Putamen (tissue), 1 donor: ENCODE measurements at regions not wholly inside any gene's neighbourhood (a gene's known extent, or its start where the extent isn't known, plus 50 kb on each side); places are given as distances from the start of the nearest gene placed in this dataset.
"Not testable (repeated sequence)": the region's sequence is repeated elsewhere in the genome, so short reads cannot be mapped to it uniquely, and the experiment has no call there.

Source experiments
- DNase-seq: peaks from one replicate; pipeline ENCODE4 v3.0.0-alpha.2; 2016; ENCODE audit warnings: low spot score

DNA sequence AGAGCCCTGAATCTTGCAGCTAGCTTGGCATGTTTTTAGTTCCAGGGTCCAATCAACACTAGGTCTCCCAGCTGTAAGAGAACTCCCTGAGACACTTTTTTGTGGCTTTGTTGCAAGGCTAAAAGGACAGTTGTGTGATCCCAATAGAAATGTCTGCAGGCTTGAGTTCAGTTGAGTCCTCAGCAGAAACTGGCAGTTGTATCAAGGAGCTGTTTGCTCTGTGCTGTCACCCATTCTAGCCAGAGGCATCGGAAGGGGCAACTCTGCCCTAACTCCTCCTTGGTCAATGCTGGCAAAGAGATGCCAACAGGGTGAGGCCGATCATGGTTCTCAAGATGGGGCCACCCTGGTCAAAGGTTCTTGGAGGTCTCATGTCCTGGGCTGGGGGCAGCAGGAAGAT, 224.1 kb downstream of the BUB3 start:
- DNase-seq, result no peak

- DNase-seq, result no peak
Observed at GRCh38 chr10:123379156-123379555, 225.0 kb downstream of the BUB3 start.

DNA sequence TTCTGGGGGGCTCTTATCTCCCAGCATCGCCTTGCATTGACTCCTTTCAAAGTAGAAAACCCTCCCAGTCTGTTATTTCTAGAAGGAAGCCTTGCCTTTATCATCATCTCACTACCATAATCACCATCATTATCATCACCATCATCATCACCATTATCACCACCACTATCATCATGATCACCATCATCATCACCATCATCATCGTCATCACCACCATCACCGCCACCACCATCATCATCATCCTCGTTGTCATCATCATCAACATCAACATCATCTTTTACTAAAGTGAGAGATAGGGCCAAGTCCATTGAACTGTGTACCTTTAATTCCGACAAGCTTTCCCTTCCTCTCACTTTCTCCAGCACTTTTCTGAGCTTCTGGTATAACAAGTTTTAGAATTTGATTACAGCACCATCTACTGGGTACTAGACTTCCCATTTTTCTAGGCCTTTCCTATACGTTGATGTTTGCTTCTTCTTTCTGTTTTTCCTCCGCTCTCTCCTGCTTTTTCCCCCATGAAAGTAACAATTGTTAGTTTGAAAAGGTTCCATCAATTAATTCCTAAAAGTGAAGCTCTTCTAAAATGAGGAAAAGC, 226.4 kb downstream of the BUB3 start:
- peak; percentile 39 for DNase-seq

- DNase-seq, result no peak
Observed at GRCh38 chr10:123381224-123381623, 227.0 kb downstream of the BUB3 start.

- no peak for DNase-seq
Observed at GRCh38 chr10:123382491-123382890, 228.3 kb downstream of the BUB3 start.

DNA sequence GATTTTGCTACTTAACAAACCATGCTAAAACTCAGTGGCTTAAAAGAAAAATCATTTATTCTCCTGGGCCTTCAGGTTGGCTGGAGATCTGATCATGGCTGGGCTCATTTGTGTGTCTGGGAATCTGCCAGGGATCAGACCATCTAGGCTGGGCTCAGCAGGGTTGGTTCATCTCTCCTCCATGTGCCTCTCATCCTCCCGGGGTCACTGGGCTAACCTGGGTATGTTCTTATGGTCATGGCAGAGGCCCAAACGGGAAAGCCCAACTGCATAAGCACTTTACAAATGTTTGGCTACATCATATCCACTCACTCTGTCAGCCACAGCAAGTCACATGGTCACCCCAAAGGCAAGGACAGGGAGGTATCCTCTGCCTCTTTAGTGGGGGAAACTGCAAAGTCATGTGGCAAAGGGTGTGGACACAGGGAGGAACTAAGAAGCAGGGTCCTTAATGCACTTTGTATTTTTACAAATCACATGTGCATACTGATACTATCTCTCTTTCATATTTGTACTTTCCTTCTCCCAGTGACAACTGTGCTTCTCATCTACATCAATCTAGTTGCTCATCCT, 231.4 kb downstream of the BUB3 start:
- DNase-seq, result no peak

GRCh38 chr10:123389520-123389919, 235.3 kb downstream of the BUB3 start:
- DNase-seq, result no peak

DNA sequence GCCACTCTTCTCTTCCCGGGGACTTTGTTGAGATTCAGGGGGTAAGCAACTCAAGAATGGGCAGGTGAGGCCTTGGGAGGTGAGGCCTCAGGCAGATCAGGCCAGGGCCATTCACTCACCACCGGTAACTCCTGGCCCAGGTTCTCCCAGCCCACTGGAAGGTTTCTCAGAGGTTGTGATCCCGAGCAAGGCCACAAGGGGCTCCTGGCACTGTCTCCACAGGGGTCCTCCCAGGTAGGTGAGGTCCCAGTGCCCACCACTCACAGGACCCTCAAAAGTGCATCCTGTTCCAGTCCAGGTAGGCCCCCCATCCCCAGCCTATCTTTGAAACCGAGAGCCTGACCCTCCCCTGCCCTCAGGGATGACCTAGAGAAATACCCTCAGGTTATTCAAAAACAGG, 236.1 kb downstream of the BUB3 start:
- DNase-seq, result no peak

- DNase-seq, result no peak
Observed at GRCh38 chr10:123390874-123391273, 236.7 kb downstream of the BUB3 start.

GRCh38 chr10:123391275-123392028, 237.2 kb downstream of the BUB3 start:
- no peak for DNase-seq

DNA sequence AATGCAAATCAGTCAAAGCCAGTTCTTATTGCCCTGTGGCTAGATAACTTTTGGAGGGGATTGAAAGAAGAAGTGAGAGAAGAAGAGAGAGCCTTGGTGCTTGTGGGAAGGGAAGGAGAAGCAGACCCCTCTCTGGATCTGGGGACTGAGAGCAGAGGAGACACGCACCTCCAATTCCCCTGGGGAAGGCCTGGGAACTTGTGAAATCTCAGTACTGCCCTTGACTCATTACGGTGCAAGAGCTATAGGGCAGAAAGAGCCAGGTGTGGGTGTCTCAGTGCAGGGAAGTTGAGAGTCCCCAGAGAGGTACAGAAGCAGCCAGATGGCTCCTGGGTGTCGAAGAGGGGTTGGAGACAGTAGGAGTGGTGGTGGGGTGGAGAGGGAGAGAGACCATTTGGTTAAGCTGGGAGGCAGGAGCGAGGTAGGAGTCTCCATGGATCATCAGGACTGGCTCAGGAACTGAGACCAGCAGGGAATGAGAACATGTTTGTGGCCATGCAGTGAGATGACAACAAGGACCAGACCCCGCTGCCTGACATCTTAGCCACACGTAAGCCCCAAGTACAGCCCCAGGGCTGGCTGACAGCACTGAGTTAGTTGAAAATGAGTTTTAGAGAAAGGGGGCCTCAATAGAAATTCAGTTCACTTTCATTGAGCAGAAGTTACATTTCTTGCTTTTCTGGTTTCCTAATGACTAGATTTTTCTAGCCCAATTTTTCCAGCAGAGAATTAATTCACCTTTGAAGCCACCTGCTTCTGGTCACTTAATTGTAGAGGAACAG, 238.2 kb downstream of the BUB3 start:
- no peak for DNase-seq

GRCh38 chr10:123393170-123393569, 239.0 kb downstream of the BUB3 start:
- no peak for DNase-seq

DNA sequence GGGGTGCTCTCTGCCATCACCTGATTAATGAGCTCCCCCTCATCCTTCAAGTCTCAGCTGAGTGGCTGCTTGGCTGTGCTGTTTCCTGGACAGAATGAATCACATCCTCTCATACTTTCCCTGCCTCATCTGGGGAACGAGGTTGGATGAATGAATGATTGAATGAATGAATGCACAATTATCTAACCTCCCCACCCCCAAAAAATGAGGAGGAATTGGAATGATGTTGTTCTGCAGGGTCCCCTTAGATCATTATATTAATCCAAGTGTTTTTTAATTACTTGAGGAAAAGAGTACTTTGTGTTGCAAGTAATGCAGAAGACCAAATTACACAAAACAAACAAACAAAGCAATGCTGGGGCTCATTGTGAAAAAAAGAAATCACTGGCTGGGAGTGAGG, 240.2 kb downstream of the BUB3 start:
- DNase-seq, result no peak

DNA sequence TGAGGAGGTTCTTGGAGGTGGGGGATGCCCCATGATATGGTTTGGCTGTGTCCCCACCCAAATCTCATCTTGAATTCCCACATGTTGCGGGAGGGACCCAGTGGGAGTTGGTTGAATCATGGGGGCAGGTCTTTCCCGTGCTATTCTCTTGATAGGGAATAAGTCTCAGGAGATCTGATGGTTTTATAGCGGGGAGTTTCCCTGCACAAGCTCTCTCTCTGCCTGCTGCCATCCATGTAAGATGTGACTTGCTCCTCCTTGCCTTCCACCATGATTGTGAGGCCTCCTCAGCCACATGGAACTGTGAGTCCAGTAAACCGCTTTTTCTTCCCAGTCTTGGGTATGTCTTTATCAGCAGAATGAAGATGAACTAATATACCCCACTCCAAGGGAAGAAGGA, 241.0 kb downstream of the BUB3 start:
- DNase-seq, result not testable (repeated sequence)

DNA sequence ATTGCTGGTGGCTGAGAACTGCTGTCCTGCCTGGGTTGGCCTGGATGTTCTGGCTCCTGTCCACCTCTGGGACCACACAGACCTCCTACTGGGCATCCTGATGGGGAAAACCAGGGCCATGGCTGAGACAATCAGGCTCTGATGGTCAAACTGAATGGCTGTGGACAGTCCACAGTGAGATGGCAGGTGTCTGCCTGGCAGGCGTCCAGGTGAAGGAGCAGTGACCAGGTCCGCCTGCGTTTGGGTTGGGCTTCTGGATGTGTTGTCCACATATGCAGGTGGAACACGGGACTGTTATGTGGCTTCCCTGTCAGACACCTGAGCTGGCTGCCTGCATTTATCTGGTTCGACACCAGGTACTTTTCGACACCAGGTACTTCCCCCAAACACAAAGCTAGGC, 241.7 kb downstream of the BUB3 start:
- DNase-seq, result no peak

GRCh38 chr10:123398180-123398591, 244.0 kb downstream of the BUB3 start:
- no peak for DNase-seq

- DNase-seq, result no peak
Observed at GRCh38 chr10:123398756-123399155, 244.6 kb downstream of the BUB3 start.

- no peak for DNase-seq
Observed at GRCh38 chr10:123399276-123399839, 245.2 kb downstream of the BUB3 start.

GRCh38 chr10:123402021-123402420, 247.8 kb downstream of the BUB3 start:
- no peak for DNase-seq

GRCh38 chr10:123402656-123403055, 248.5 kb downstream of the BUB3 start:
- no peak for DNase-seq

- no peak for DNase-seq
Observed at GRCh38 chr10:123404357-123404756, 250.2 kb downstream of the BUB3 start.

- DNase-seq, result no peak
Observed at GRCh38 chr10:123408660-123409059, 254.5 kb downstream of the BUB3 start.
